CD4-positive, alpha-beta T cell treated with Interleukin-12 subunit alpha and Interleukin-12 subunit beta, for 1 hour (primary cell): ENCODE measurements at regions not wholly inside any gene's neighbourhood (a gene's known extent, or its start where the extent isn't known, plus 50 kb on each side); places are given as distances from the start of the nearest gene placed in this dataset.
"Not testable (repeated sequence)": the region's sequence is repeated elsewhere in the genome, so short reads cannot be mapped to it uniquely, and the experiment has no call there.

Experiments
- DNase-seq: peaks from one replicate; pipeline ENCODE4 v3.0.0-alpha.2; 2020

- DNase-seq = not testable (repeated sequence)
Measured at GRCh38 chr9:65449886-65450610, 165.0 kb upstream of the FOXD4L5 start.

- no peak for DNase-seq
Measured at GRCh38 chr9:65449423-65449822, 164.4 kb upstream of the FOXD4L5 start.

- not testable (repeated sequence) for DNase-seq
Measured at GRCh38 chr9:65447146-65447545, 162.1 kb upstream of the FOXD4L5 start.

GRCh38 chr9:65445991-65446390 lies 161.0 kb upstream of the FOXD4L5 start:
- not testable (repeated sequence) for DNase-seq

GRCh38 chr9:65444943-65445342 lies 159.9 kb upstream of the FOXD4L5 start:
- DNase-seq = no peak

GRCh38 chr9:65442116-65442515 lies 157.1 kb upstream of the FOXD4L5 start:
- not testable (repeated sequence) for DNase-seq

- DNase-seq = not testable (repeated sequence)
Measured at GRCh38 chr9:65441324-65441920, 156.4 kb upstream of the FOXD4L5 start.

- DNase-seq = no peak
Measured at GRCh38 chr9:65437724-65438123, 152.7 kb upstream of the FOXD4L5 start.

- DNase-seq = no peak
Measured at GRCh38 chr9:65435464-65435863, 150.5 kb upstream of the FOXD4L5 start.

- DNase-seq = no peak
Measured at GRCh38 chr9:65432722-65433323, 147.8 kb upstream of the FOXD4L5 start.

GRCh38 chr9:65432051-65432450 lies 147.0 kb upstream of the FOXD4L5 start:
- no peak for DNase-seq

GRCh38 chr9:65430221-65430620 lies 145.2 kb upstream of the FOXD4L5 start:
- no peak for DNase-seq

- DNase-seq = not testable (repeated sequence)
Measured at GRCh38 chr9:65427361-65427760, 142.4 kb upstream of the FOXD4L5 start.

GRCh38 chr9:65426813-65427212 lies 141.8 kb upstream of the FOXD4L5 start:
- not testable (repeated sequence) for DNase-seq

GRCh38 chr9:65426231-65426630 lies 141.2 kb upstream of the FOXD4L5 start:
- DNase-seq = no peak

GRCh38 chr9:65425183-65425582 lies 140.2 kb upstream of the FOXD4L5 start:
- DNase-seq = not testable (repeated sequence)

GRCh38 chr9:65424437-65424984 lies 139.5 kb upstream of the FOXD4L5 start:
- not testable (repeated sequence) for DNase-seq

- not testable (repeated sequence) for DNase-seq
Measured at GRCh38 chr9:65423691-65424436, 138.9 kb upstream of the FOXD4L5 start.

- not testable (repeated sequence) for DNase-seq
Measured at GRCh38 chr9:65422966-65423690, 138.1 kb upstream of the FOXD4L5 start.

- DNase-seq = not testable (repeated sequence)
Measured at GRCh38 chr9:65421486-65421885, 136.5 kb upstream of the FOXD4L5 start.

GRCh38 chr9:65420771-65421170 lies 135.8 kb upstream of the FOXD4L5 start:
- DNase-seq = no peak

- DNase-seq = not testable (repeated sequence)
Measured at GRCh38 chr9:65418966-65419365, 134.0 kb upstream of the FOXD4L5 start.
